ENCODE measurements at regions not wholly inside any gene's neighbourhood (a gene's known extent, or its start where the extent isn't known, plus 50 kb on each side); places are given as distances from the start of the nearest gene placed in this dataset.

GRCh38 chr12:114919479-114919878 lies 235.5 kb upstream of the TBX3 start:
- TF ChIP-seq, protein P1, sequence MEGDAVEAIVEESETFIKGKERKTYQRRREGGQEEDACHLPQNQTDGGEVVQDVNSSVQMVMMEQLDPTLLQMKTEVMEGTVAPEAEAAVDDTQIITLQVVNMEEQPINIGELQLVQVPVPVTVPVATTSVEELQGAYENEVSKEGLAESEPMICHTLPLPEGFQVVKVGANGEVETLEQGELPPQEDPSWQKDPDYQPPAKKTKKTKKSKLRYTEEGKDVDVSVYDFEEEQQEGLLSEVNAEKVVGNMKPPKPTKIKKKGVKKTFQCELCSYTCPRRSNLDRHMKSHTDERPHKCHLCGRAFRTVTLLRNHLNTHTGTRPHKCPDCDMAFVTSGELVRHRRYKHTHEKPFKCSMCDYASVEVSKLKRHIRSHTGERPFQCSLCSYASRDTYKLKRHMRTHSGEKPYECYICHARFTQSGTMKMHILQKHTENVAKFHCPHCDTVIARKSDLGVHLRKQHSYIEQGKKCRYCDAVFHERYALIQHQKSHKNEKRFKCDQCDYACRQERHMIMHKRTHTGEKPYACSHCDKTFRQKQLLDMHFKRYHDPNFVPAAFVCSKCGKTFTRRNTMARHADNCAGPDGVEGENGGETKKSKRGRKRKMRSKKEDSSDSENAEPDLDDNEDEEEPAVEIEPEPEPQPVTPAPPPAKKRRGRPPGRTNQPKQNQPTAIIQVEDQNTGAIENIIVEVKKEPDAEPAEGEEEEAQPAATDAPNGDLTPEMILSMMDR (IDR thresholded peaks at IDR 0.05) = no peak
- TF ChIP-seq POLR2A (IDR thresholded peaks at IDR 0.05) = no peak

Data from thyroid gland (tissue), 4 donors.